A549 (cell line): ENCODE measurements at regions not wholly inside any gene's neighbourhood (a gene's known extent, or its start where the extent isn't known, plus 50 kb on each side); places are given as distances from the start of the nearest gene placed in this dataset.

Experiments used
- ATAC-seq, 2 experiments: fragments of 200-7000 bp in 1 of 2; fragments of >200 bp in 1 of 2; cut with Nextera tagmentation in 1 of 2; cut with Tn5 transposase in 1 of 2; 3 replicates each; pipeline versions ENCODE4 v1.8.0 to v1.9.1; 2018 to 2020; ENCODE audit warnings: mild to moderate bottlenecking in 1 of 2, moderate library complexity in 1 of 2
- CTCF ChIA-PET: fragments of 300-600 bp; sonication (Branson Sonifier 250); formaldehyde crosslinking; extraction: SDS; loops from one replicate; lab custom pipeline; 2021; ENCODE audit warnings: antibody characterized with exemption, inconsistent platforms; lab: Yijun Ruan, JAX
- POLR2A ChIA-PET: fragments of 350-600 bp; formaldehyde crosslinking; extraction: SDS; loops from one replicate; lab custom pipeline; 2021; ENCODE audit warnings: antibody characterized with exemption, inconsistent platforms; lab: Yijun Ruan, JAX
- DNase-seq, 2 experiments: peaks; one replicate each; pipeline versions ENCODE4 v3.0.0 to v3.0.0-alpha.2; 2011 to 2016; ENCODE audit warnings: low read depth in 1 of 2, low spot score in 1 of 2
- FAIRE-seq: peaks from 2 replicates; lab custom pipeline; 2011; peaks lifted over from hg19 to GRCh38; lab: Jason Lieb, UNC
- H3K27ac ChIP-seq, 2 experiments: fragments of >200 bp; sonication (Bioruptor Twin); formaldehyde crosslinking; 3 replicates each; pipeline ENCODE4 v1.5.1; 2016 to 2017
- H3K4me1 ChIP-seq: fragments of >200 bp; sonication (Bioruptor Twin); formaldehyde crosslinking; 3 replicates; pipeline ENCODE4 v1.6.1; 2016
- H3K4me2 ChIP-seq: fragments of >200 bp; sonication (Bioruptor Twin); formaldehyde crosslinking; 3 replicates; pipeline ENCODE4 v1.6.1; 2016
- H3K4me3 ChIP-seq: fragments of >200 bp; sonication (Bioruptor Twin); formaldehyde crosslinking; 3 replicates; pipeline ENCODE4 v1.5.1; 2016
- H3K9me3 ChIP-seq: fragments of >200 bp; sonication (Bioruptor Twin); formaldehyde crosslinking; 3 replicates; pipeline ENCODE4 v1.6.1; 2016
- BHLHE40 ChIP-seq: IDR thresholded peaks from 2 replicates; pipeline ENCODE4 v1.6.1; 2012; ENCODE audit warnings: low read depth, low read length, inconsistent platforms
- CBX8 ChIP-seq: fragments of 200-600 bp; sonication (generic); IDR thresholded peaks from 2 replicates; pipeline ENCODE4 v1.6.1; 2016
- E2F6 ChIP-seq: IDR thresholded peaks from 2 replicates; pipeline ENCODE4 v1.6.1; 2012; ENCODE audit warnings: low read depth, borderline replicate concordance
- EP300 ChIP-seq, 2 experiments: fragments of >200 bp; sonication (Bioruptor Twin); formaldehyde crosslinking; IDR thresholded peaks; 2 replicates in 1 of 2; 3 replicates in 1 of 2; pipeline ENCODE4 v1.6.1; 2016 to 2017
- HEYL ChIP-seq: fragments of 250-450 bp; sonication (Bioruptor Pico); IDR thresholded peaks from 2 replicates; pipeline ENCODE4 v1.8.0; 2021; ENCODE audit warnings: mild to moderate bottlenecking, moderate library complexity
- JUNB ChIP-seq: fragments of >200 bp; sonication (Bioruptor Twin); formaldehyde crosslinking; IDR thresholded peaks from 2 replicates; pipeline ENCODE4 v1.6.1; 2016
- MAX ChIP-seq: IDR thresholded peaks from 2 replicates; pipeline ENCODE4 v1.6.1; 2012
- RFX5 ChIP-seq: fragments of 450-650 bp; IDR thresholded peaks from 2 replicates; pipeline ENCODE4 v1.7.1; 2014; ENCODE audit warnings: antibody characterized with exemption, mild to moderate bottlenecking, moderate library complexity
- SMC3 ChIP-seq: fragments of >200 bp; sonication (Bioruptor Twin); formaldehyde crosslinking; IDR thresholded peaks from 3 replicates; pipeline ENCODE4 v1.6.1; 2018; ENCODE audit warnings: inconsistent platforms
- ZNF302 ChIP-seq: fragments of 250-450 bp; sonication (Bioruptor Pico); IDR thresholded peaks from 2 replicates; pipeline ENCODE4 v1.9.0; 2021; ENCODE audit warnings: inconsistent platforms, mild to moderate bottlenecking, moderate library complexity
- WGBS: methylation state at CpG from one replicate; pipeline ENCODE4 v1.1.6; 2017; ENCODE audit errors: missing lambda C conversion rate; 5-methylcytosine and 5-hydroxymethylcytosine counted together
- small RNA-seq, 6 experiments: library from RNA; depleted of rRNA; stranded (forward); fragments of <200 nt; gene quantifications; one replicate each; pipeline ENCODE3, GENCODE V24; 2012
- TF ChIP-seq, protein P1 (sequence below): fragments of 450-650 bp; IDR thresholded peaks from 2 replicates; pipeline ENCODE4 v1.6.1; 2014; ENCODE audit warnings: antibody characterized with exemption
- TF ChIP-seq, protein P2 (sequence below): fragments of >200 bp; sonication (Bioruptor Twin); formaldehyde crosslinking; IDR thresholded peaks from 2 replicates; pipeline ENCODE4 v1.6.1; 2016

- 2% methylated on average over 2 of the region's 2 CpGs for WGBS
- FAIRE-seq = no peak
- no peak overlapping the region for H3K27ac ChIP-seq
- TF ChIP-seq EP300 (IDR thresholded peaks at IDR 0.05) (no peak), BHLHE40 (no peak)
- TF ChIP-seq, all 56 proteins: peak for 0
- Histone ChIP-seq H3K9me3 (no peaks in the 10 kb centered on the region), H3K4me2 (no peak overlapping the region), H3K4me3 (no peak overlapping the region), H3K4me1 (no peaks in the 10 kb centered on the region)
- no peak for DNase-seq
- no peak for ATAC-seq
- ChIA-PET POLR2A (no interaction called here), CTCF (no interaction called here)
These were observed 55.0 kb upstream of the PACRGL start for GRCh38 chr4:20645236-20645635.

- no peak for ATAC-seq
- Histone ChIP-seq H3K4me1 (no peaks in the 10 kb centered on the region), H3K4me3 (no peak overlapping the region)
These were observed 54.0 kb upstream of the PACRGL start for GRCh38 chr4:20646287-20646686.

More at GRCh38 chr4:20646287-20646686, 54.0 kb upstream of the PACRGL start:
- TF ChIP-seq HEYL (CRISPR knock-in tag) (no peak), MAX (no peak), SMC3 (no peak), CBX8 (no peak), ZNF302 (CRISPR knock-in tag) (no peak), BHLHE40 (no peak), RFX5 (no peak), E2F6 (no peak), JUNB (no peak)
- TF ChIP-seq, protein P1, sequence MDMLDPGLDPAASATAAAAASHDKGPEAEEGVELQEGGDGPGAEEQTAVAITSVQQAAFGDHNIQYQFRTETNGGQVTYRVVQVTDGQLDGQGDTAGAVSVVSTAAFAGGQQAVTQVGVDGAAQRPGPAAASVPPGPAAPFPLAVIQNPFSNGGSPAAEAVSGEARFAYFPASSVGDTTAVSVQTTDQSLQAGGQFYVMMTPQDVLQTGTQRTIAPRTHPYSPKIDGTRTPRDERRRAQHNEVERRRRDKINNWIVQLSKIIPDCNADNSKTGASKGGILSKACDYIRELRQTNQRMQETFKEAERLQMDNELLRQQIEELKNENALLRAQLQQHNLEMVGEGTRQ = no peak
- TF ChIP-seq, protein P2, sequence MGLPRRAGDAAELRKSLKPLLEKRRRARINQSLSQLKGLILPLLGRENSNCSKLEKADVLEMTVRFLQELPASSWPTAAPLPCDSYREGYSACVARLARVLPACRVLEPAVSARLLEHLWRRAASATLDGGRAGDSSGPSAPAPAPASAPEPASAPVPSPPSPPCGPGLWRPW = no peak
- FAIRE-seq (no peak), DNase-seq (no peak)
- no peak overlapping the region for H3K4me2 ChIP-seq
- H3K9me3 ChIP-seq = no peaks in the 10 kb centered on the region
- CTCF ChIA-PET = no interaction called here
- POLR2A ChIA-PET = no interaction called here
- H3K27ac ChIP-seq = no peak overlapping the region

Small RNAs in the stretch of these regions (small RNA-seq; reads per million reads assigned to genes)
- gene MIR218-1 = 0 to 15.8 (median 1.2) reads per million in 6 experiments
